Adrenal gland (tissue), 5 donors: ENCODE measurements at regions not wholly inside any gene's neighbourhood (a gene's known extent, or its start where the extent isn't known, plus 50 kb on each side); places are given as distances from the start of the nearest gene placed in this dataset.

Experiments
- CTCF ChIP-seq, 6 experiments: fragments of 450-650 bp in 4 of 6; fragments of 200-600 bp in 2 of 6; sonication (generic) in 1 of 6; IDR thresholded peaks; 1 replicate in 5 of 6; 2 replicates in 1 of 6; pipeline versions ENCODE4 v1.5.1 to v1.8.0; 2016 to 2021; ENCODE audit warnings: antibody characterized with exemption in 6 of 6, mild to moderate bottlenecking in 2 of 6, moderate library complexity in 1 of 6
- POLR2A ChIP-seq, 2 donors: fragments of 450-650 bp; IDR thresholded peaks; one replicate each; pipeline ENCODE4 v1.6.1; 2017; ENCODE audit warnings: antibody characterized with exemption in 2 of 2, mild to moderate bottlenecking in 2 of 2, moderate library complexity in 1 of 2
- donor health status: DM: no; HTN: no; CAD: no.

GRCh38 chr2:128809259-128809636, 490.6 kb upstream of the HS6ST1 start:
- TF ChIP-seq CTCF (IDR thresholded peaks at IDR 0.05) (no peak), POLR2A (IDR thresholded peaks at IDR 0.05) (no peak)
